H1 (cell line): ENCODE measurements at regions not wholly inside any gene's neighbourhood (a gene's known extent, or its start where the extent isn't known, plus 50 kb on each side); places are given as distances from the start of the nearest gene placed in this dataset.

Experiments used
- CTCF ChIA-PET: fragments of 300-600 bp; sonication (Branson Sonifier 250); formaldehyde crosslinking; loops from one replicate; lab custom pipeline; 2021; ENCODE audit not compliant: partially characterized antibody; lab: Charles Lee
- POLR2A ChIA-PET: fragments of 300-600 bp; sonication (Branson Sonifier 250); formaldehyde crosslinking; loops from one replicate; lab custom pipeline; 2021; ENCODE audit warnings: inconsistent platforms; ENCODE audit not compliant: partially characterized antibody; lab: Charles Lee
- DNase-seq, 2 experiments: peaks; one replicate each; pipeline versions ENCODE4 v3.0.0 to v3.0.0-alpha.2; 2010 to 2022; ENCODE audit warnings: low spot score in 2 of 2, low read depth in 1 of 2, mixed read lengths in 1 of 2
- FAIRE-seq: peaks from 2 replicates; lab custom pipeline; 2011; peaks lifted over from hg19 to GRCh38; lab: Jason Lieb, UNC
- H2AFZ ChIP-seq: 2 replicates; pipeline ENCODE4 v1.8.1; 2012; ENCODE audit warnings: low read length, inconsistent platforms
- H2AK5ac ChIP-seq: 2 replicates; pipeline ENCODE4 v1.6.1; 2013; ENCODE audit warnings: low read depth, low read length
- H2BK120ac ChIP-seq: replicated peaks from 2 replicates; pipeline ENCODE3; 2013; ENCODE audit warnings: low read depth, low read length, inconsistent platforms
- H2BK12ac ChIP-seq: 2 replicates; pipeline ENCODE4 v1.6.1; 2013; ENCODE audit warnings: low read depth, low read length
- H2BK15ac ChIP-seq: 2 replicates; pipeline ENCODE4 v1.6.1; 2013; ENCODE audit warnings: low read length
- H2BK20ac ChIP-seq: 2 replicates; pipeline ENCODE4 v1.6.1; 2013; ENCODE audit warnings: low read length
- H2BK5ac ChIP-seq: 2 replicates; pipeline ENCODE4 v1.6.1; 2013; ENCODE audit warnings: low read depth, low read length
- H3K14ac ChIP-seq: 2 replicates; pipeline ENCODE4 v1.6.1; 2013; ENCODE audit warnings: inconsistent platforms; ENCODE audit not compliant: insufficient read length
- H3K18ac ChIP-seq: 2 replicates; pipeline ENCODE4 v1.6.1; 2013; ENCODE audit warnings: low read length; ENCODE audit errors: extremely low read depth
- H3K23ac ChIP-seq: 2 replicates; pipeline ENCODE4 v1.6.1; 2013; ENCODE audit warnings: inconsistent platforms; ENCODE audit not compliant: insufficient read length
- H3K23me2 ChIP-seq: 2 replicates; pipeline ENCODE4 v1.6.1; 2013; ENCODE audit warnings: low read depth, low read length
- H3K27ac ChIP-seq: 2 replicates; pipeline ENCODE4 v1.6.1; 2011; ENCODE audit warnings: low read depth, low read length, inconsistent platforms
- H3K27me3 ChIP-seq, 4 experiments: replicated peaks in 1 of 4; 1 replicate in 1 of 4; 2 replicates in 3 of 4; pipeline versions ENCODE4 v1.6.1 to v1.8.1; 2011 to 2013; ENCODE audit warnings: low read length in 3 of 4, mild to moderate bottlenecking in 3 of 4, inconsistent platforms in 2 of 4, mixed read lengths in 2 of 4, moderate library complexity in 1 of 4; ENCODE audit not compliant: control insufficient read depth in 3 of 4, insufficient read depth in 3 of 4; ENCODE audit errors: extremely low read depth in 1 of 4
- H3K36me3 ChIP-seq, 4 experiments: 2 replicates each; pipeline versions ENCODE4 v1.6.1 to v1.8.1; 2011 to 2013; ENCODE audit warnings: mild to moderate bottlenecking in 4 of 4, low read length in 3 of 4, moderate library complexity in 2 of 4, control low read depth in 1 of 4, inconsistent platforms in 1 of 4; ENCODE audit not compliant: insufficient read depth in 4 of 4, control insufficient read depth in 2 of 4
- H3K4ac ChIP-seq: replicated peaks from 2 replicates; pipeline ENCODE3; 2013; ENCODE audit warnings: low read length, low read depth, mixed read lengths, inconsistent platforms; ENCODE audit not compliant: insufficient read length
- H3K4me1 ChIP-seq, 4 experiments: replicated peaks in 1 of 4; 1 replicate in 1 of 4; 2 replicates in 3 of 4; pipeline versions ENCODE4 v1.6.1 to v1.8.1; 2011 to 2013; ENCODE audit warnings: low read length in 3 of 4, inconsistent platforms in 2 of 4, mixed read lengths in 1 of 4; ENCODE audit not compliant: insufficient read depth in 4 of 4, control insufficient read depth in 3 of 4
- H3K4me2 ChIP-seq, 2 experiments: 2 replicates each; pipeline versions ENCODE4 v1.6.1 to v1.8.1; 2011 to 2013; ENCODE audit warnings: low read depth in 2 of 2, low read length in 2 of 2, control low read depth in 1 of 2, inconsistent platforms in 1 of 2, mild to moderate bottlenecking in 1 of 2; ENCODE audit not compliant: insufficient read depth in 1 of 2
- H3K4me3 ChIP-seq, 4 experiments: fragments of 200-600, 300-600 bp in 1 of 4; sonication (generic), shearing (Covaris generic), sonication (Bioruptor Twin) in 1 of 4; 2 replicates each; pipeline versions ENCODE4 v1.5.1 to v1.8.1; 2011 to 2016; ENCODE audit warnings: low read length in 4 of 4, low read depth in 3 of 4, control low read depth in 2 of 4, inconsistent platforms in 2 of 4, mild to moderate bottlenecking in 2 of 4, mixed read lengths in 1 of 4, moderate library complexity in 1 of 4; ENCODE audit not compliant: insufficient read depth in 2 of 4; ENCODE audit errors: extremely low read depth in 1 of 4
- H3K56ac ChIP-seq: replicated peaks from 2 replicates; pipeline ENCODE3; 2013; ENCODE audit warnings: low read depth, mild to moderate bottlenecking, mixed read lengths, low read length, inconsistent platforms; ENCODE audit not compliant: insufficient read length
- H3K79me1 ChIP-seq: 2 replicates; pipeline ENCODE4 v1.6.1; 2013; ENCODE audit warnings: low read depth, low read length, control low read depth
- H3K79me2 ChIP-seq, 2 experiments: 2 replicates each; pipeline versions ENCODE4 v1.6.1 to v1.8.1; 2012 to 2013; ENCODE audit warnings: low read length in 2 of 2, mild to moderate bottlenecking in 2 of 2, inconsistent platforms in 1 of 2; ENCODE audit not compliant: insufficient read depth in 2 of 2, control insufficient read depth in 1 of 2
- H3K9ac ChIP-seq, 4 experiments: replicated peaks in 1 of 4; 1 replicate in 1 of 4; 2 replicates in 3 of 4; pipeline versions ENCODE4 v1.6.1 to v1.8.1; 2011 to 2013; ENCODE audit warnings: low read depth in 3 of 4, low read length in 3 of 4, control low read depth in 2 of 4, mild to moderate bottlenecking in 2 of 4, moderate library complexity in 2 of 4, inconsistent platforms in 1 of 4; ENCODE audit errors: extremely low read depth in 1 of 4
- H3K9me3 ChIP-seq, 2 experiments: 2 replicates each; pipeline versions ENCODE4 v1.6.1 to v1.8.1; 2012 to 2013; ENCODE audit warnings: mild to moderate bottlenecking in 2 of 2, moderate library complexity in 2 of 2, control low read depth in 1 of 2, inconsistent platforms in 1 of 2, low read depth in 1 of 2, low read length in 1 of 2, mixed read lengths in 1 of 2; ENCODE audit not compliant: insufficient read depth in 2 of 2
- H4K20me1 ChIP-seq, 2 experiments: replicated peaks in 1 of 2; 2 replicates each; pipeline versions ENCODE3 to v1.8.1; 2011 to 2013; ENCODE audit warnings: inconsistent platforms in 2 of 2, low read length in 2 of 2, mild to moderate bottlenecking in 1 of 2; ENCODE audit not compliant: insufficient read depth in 2 of 2, control insufficient read depth in 1 of 2
- H4K5ac ChIP-seq: 2 replicates; pipeline ENCODE4 v1.6.1; 2013; ENCODE audit warnings: low read length, low read depth, mixed read lengths, inconsistent platforms; ENCODE audit not compliant: insufficient read length
- H4K8ac ChIP-seq: 2 replicates; pipeline ENCODE4 v1.8.0; 2013; ENCODE audit warnings: mild to moderate bottlenecking, moderate library complexity, low read length, inconsistent platforms; ENCODE audit not compliant: insufficient read depth; ENCODE audit errors: extremely low read depth
- H4K91ac ChIP-seq: replicated peaks from 2 replicates; pipeline ENCODE3; 2013; ENCODE audit warnings: low read length, mixed read lengths, inconsistent platforms; ENCODE audit not compliant: insufficient read length
- ASH2L ChIP-seq: fragments of 200-600, 300-600 bp; sonication (generic); IDR thresholded peaks from one replicate; pipeline ENCODE4 v1.7.1; 2017; ENCODE audit warnings: low read length
- BACH1 ChIP-seq: IDR thresholded peaks from 2 replicates; pipeline ENCODE4 v1.6.1; 2012; ENCODE audit warnings: low read length, improper control_type of control experiment
- CHD1 ChIP-seq: IDR thresholded peaks from 2 replicates; pipeline ENCODE4 v1.6.1; 2012; ENCODE audit warnings: low read depth, low read length, improper control_type of control experiment
- HDAC6 ChIP-seq: IDR thresholded peaks from one replicate; pipeline ENCODE4 v1.7.1; 2012; ENCODE audit warnings: low read depth, mild to moderate bottlenecking, inconsistent platforms, low read length, moderate library complexity
- JUND ChIP-seq: IDR thresholded peaks from 2 replicates; pipeline ENCODE4 v1.6.1; 2011; ENCODE audit warnings: mild to moderate bottlenecking, improper control_type of control experiment, low read length
- POLR2AphosphoS5 ChIP-seq: IDR thresholded peaks from 2 replicates; pipeline ENCODE4 v1.6.1; 2011; ENCODE audit warnings: low read depth, low read length
- SAP30 ChIP-seq: fragments of 300-600 bp; sonication (generic); IDR thresholded peaks from 2 replicates; pipeline ENCODE4 v1.7.1; 2012; ENCODE audit warnings: low read length, moderate library complexity, mild to moderate bottlenecking, inconsistent platforms; ENCODE audit not compliant: insufficient read depth, insufficient replicate concordance
- SUZ12 ChIP-seq: fragments of 200-600 bp; sonication (generic); IDR thresholded peaks from 2 replicates; pipeline ENCODE4 v1.6.1; 2012; ENCODE audit warnings: mild to moderate bottlenecking, inconsistent platforms, low read length, moderate library complexity, mixed read lengths
- USF2 ChIP-seq: IDR thresholded peaks from 2 replicates; pipeline ENCODE4 v1.6.1; 2011; ENCODE audit warnings: low read length, improper control_type of control experiment
- WGBS, 2 experiments: shearing (Covaris generic) in 1 of 2; methylation state at CpG; one replicate each; pipeline versions ENCODE4 v1.1.6 to v1.1.7; 2013 to 2015; ENCODE audit warnings: low lambda C conversion rate in 2 of 2, mixed read lengths in 2 of 2, inconsistent platforms in 1 of 2, low coverage in 1 of 2, missing lambda C conversion rate in 1 of 2; ENCODE audit not compliant: insufficient replicate concordance in 2 of 2, insufficient coverage in 1 of 2, insufficient read length in 1 of 2; ENCODE audit errors: extremely low coverage in 1 of 2, missing lambda C conversion rate in 1 of 2; 5-methylcytosine and 5-hydroxymethylcytosine counted together

DNA sequence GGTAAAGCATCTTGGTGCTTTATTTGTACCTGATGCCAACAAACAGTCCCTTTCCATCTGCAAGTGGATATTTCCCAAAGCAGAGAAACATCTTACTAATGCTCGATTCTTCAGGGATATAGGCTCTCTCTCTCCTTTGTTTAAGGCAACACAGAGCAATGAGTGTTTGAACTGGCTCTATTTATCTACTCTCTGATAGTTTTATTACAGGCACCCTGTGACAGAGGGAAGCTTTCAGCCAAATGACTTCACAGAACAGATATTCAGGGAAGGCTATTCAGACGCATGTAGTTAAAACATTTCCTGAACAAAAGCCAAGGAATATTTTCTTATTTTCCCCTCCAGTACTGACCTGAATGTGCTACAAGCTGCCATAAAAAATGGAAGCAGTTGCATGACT is 141.8 kb downstream of the YIPF5 start:
- 97% methylated on average over 2 of the region's 2 CpGs; no CpG with 5 or more reads in 1 of the 2 experiments for WGBS, 2 experiments
- no peaks in the 10 kb centered on the region for H3K79me1 ChIP-seq
- no peak overlapping the region for H2BK120ac ChIP-seq
- H2BK5ac ChIP-seq, result no peak overlapping the region
- H3K79me2 ChIP-seq, result no peaks in the 10 kb centered on the region
- H2BK15ac ChIP-seq, result no peak overlapping the region
- no peaks in the 10 kb centered on the region for H3K4me1 ChIP-seq
- no peak overlapping the region for H3K27ac ChIP-seq
- no peak overlapping the region for H3K14ac ChIP-seq
- no peak overlapping the region for H4K8ac ChIP-seq
- no peak overlapping the region for H3K4me3 ChIP-seq
- no peak overlapping the region for H3K56ac ChIP-seq
- H4K5ac ChIP-seq, result no peak overlapping the region
- FAIRE-seq (no peak), DNase-seq (no peak)
- CTCF ChIA-PET, result no interaction called here
- no peaks in the 10 kb centered on the region for H3K9me3 ChIP-seq
- H3K18ac ChIP-seq, result no peak overlapping the region
- no peaks in the 10 kb centered on the region for H4K20me1 ChIP-seq
- peak overlapping the region; percentile 6; the same call in 1 of the 2 replicates for H2AFZ ChIP-seq
- H3K36me3 ChIP-seq, result no peaks in the 10 kb centered on the region
- no peak overlapping the region for H3K23ac ChIP-seq
- POLR2A ChIA-PET, result no interaction called here
- H3K9ac ChIP-seq, result no peak overlapping the region
- no peak overlapping the region for H3K4me2 ChIP-seq
- no peak overlapping the region for H2AK5ac ChIP-seq
- no peak overlapping the region for H2BK12ac ChIP-seq
- H4K91ac ChIP-seq, result no peak overlapping the region
- TF ChIP-seq BACH1 (no peak), USF2 (no peak), JUND (no peak), ASH2L (no peak), POLR2AphosphoS5 (no peak), HDAC6 (no peak), SAP30 (no peak), SUZ12 (no peak), CHD1 (no peak)
- no peak overlapping the region for H3K4ac ChIP-seq
- H3K27me3 ChIP-seq, result no peaks in the 10 kb centered on the region
- H3K23me2 ChIP-seq, result no peaks in the 10 kb centered on the region
- H2BK20ac ChIP-seq, result no peak overlapping the region
